ENCODE measurements at regions not wholly inside any gene's neighbourhood (a gene's known extent, or its start where the extent isn't known, plus 50 kb on each side); places are given as distances from the start of the nearest gene placed in this dataset.

DNA sequence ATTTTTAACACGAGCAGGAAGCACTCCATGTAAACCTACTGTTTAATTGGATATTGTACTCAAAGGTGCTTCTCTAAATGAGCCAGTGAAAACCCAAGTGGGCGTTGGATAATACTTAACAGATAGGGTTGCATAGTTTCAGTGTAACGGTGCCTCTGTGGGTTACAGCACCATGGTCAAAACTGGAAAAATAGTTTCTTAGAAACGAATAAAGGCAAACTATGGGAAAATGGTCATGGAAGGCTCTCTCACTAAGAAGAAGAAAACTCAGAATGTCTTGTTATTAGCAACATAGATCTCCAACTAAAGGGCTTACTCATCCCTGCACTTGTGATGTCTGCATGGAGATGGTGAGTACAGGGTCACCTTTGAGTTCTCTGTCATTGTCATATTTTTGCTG lies 59.1 kb upstream of the NEDD9 start:
- DNase-seq (ENCODE audit: low read depth): no peak
- H3K4me3 ChIP-seq (ENCODE audit: low read depth, low read length): no peak overlapping the region
- in situ Hi-C loops (cut with HindIII; ENCODE audit: low sequenced_read_pairs): no loop called here
- TF ChIP-seq, protein P1, sequence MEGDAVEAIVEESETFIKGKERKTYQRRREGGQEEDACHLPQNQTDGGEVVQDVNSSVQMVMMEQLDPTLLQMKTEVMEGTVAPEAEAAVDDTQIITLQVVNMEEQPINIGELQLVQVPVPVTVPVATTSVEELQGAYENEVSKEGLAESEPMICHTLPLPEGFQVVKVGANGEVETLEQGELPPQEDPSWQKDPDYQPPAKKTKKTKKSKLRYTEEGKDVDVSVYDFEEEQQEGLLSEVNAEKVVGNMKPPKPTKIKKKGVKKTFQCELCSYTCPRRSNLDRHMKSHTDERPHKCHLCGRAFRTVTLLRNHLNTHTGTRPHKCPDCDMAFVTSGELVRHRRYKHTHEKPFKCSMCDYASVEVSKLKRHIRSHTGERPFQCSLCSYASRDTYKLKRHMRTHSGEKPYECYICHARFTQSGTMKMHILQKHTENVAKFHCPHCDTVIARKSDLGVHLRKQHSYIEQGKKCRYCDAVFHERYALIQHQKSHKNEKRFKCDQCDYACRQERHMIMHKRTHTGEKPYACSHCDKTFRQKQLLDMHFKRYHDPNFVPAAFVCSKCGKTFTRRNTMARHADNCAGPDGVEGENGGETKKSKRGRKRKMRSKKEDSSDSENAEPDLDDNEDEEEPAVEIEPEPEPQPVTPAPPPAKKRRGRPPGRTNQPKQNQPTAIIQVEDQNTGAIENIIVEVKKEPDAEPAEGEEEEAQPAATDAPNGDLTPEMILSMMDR (IDR thresholded peaks at IDR 0.05; ENCODE audit: low read depth, low read length, missing control alignments): no peak

DNA sequence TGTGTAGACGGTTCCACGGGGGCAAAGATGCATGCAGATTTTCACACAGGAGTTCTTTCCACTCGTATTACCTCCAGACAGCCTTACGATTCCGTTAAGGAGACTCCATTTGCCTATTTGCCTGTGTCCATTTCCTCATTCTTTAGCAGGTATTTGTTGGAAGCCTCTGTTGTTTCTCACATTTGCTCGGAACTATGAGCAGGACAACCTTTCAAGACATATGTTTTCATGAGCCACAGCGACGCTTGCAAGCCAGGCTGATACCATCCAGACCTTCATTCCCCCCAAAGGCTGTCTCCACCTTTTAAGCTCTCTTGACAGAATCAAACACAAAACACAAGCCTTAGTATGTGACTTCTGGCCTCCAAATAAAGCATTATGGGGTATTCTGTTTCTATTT lies 57.6 kb upstream of the NEDD9 start:
- DNase-seq (ENCODE audit: low read depth): no peak
- TF ChIP-seq, protein P1 (IDR thresholded peaks at IDR 0.05; ENCODE audit: low read depth, low read length, missing control alignments): no peak
- H3K4me3 ChIP-seq (ENCODE audit: low read depth, low read length): no peak overlapping the region
- in situ Hi-C loops (cut with HindIII; ENCODE audit: low sequenced_read_pairs): no loop called here

DNA sequence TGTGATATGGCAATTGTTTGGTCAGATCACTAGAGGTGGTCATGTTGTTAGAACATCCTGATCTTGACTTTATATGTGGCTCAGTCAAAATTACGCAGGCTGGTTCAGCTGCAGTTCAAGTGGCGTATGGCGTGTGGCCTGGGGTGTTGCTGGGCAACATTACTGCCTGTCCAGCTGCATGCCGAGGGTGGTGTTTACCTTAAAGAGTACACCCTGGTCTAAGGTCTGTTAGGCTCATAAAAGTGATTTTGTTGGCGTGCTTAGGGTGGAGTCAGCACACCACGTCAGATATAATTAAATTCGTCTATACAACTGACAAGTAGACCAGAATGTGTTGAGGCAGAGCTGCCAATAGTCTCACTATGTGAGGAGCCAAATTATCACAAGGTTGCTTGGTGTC lies 55.6 kb upstream of the NEDD9 start:
- no peak overlapping the region for H3K4me3 ChIP-seq (ENCODE audit: low read depth, low read length)
- in situ Hi-C loops (cut with HindIII; ENCODE audit: low sequenced_read_pairs): no loop called here
- TF ChIP-seq, protein P1 (IDR thresholded peaks at IDR 0.05; ENCODE audit: low read depth, low read length, missing control alignments): no peak
- DNase-seq (ENCODE audit: low read depth): no peak

DNA sequence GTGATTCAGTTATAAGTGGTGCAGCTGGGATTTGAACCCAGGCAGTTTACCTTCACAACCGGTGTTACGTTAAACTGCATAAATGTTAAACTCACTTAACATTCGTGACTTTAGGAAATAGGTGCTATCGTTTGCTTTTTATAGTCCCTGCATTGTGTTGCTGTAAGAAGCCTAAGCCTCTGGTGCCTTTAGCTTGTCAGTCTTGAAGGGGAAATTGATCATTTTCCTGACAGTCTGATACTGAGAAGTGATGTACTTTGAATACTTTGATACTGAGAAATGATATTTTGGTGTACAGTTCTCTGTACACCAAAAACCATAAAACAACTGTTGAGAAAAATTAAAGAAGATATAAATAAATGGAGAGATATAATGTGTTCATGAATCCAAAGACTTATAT lies 52.5 kb upstream of the NEDD9 start:
- in situ Hi-C loops (cut with HindIII; ENCODE audit: low sequenced_read_pairs): no loop called here
- H3K4me3 ChIP-seq (ENCODE audit: low read depth, low read length): no peak overlapping the region
- TF ChIP-seq, protein P1 (IDR thresholded peaks at IDR 0.05; ENCODE audit: low read depth, low read length, missing control alignments): no peak
- no peak for DNase-seq (ENCODE audit: low read depth)

- TF ChIP-seq, protein P1 (IDR thresholded peaks at IDR 0.05; ENCODE audit: low read depth, low read length, missing control alignments): no peak
- H3K4me3 ChIP-seq (ENCODE audit: low read depth, low read length): no peak overlapping the region
- DNase-seq (ENCODE audit: low read depth): no peak
- in situ Hi-C loops (cut with HindIII; ENCODE audit: low sequenced_read_pairs): no loop called here
Measured at GRCh38 chr6:11283629-11284028, 51.2 kb upstream of the NEDD9 start.

GRCh38 chr6:11282875-11283274 lies 50.4 kb upstream of the NEDD9 start:
- no peak overlapping the region for H3K4me3 ChIP-seq (ENCODE audit: low read depth, low read length)
- in situ Hi-C loops (cut with HindIII; ENCODE audit: low sequenced_read_pairs): no loop called here
- no peak for DNase-seq (ENCODE audit: low read depth)
- TF ChIP-seq, protein P1 (IDR thresholded peaks at IDR 0.05; ENCODE audit: low read depth, low read length, missing control alignments): no peak

All from astrocyte of the cerebellum (primary cell).